ENCODE measurements at regions not wholly inside any gene's neighbourhood (a gene's known extent, or its start where the extent isn't known, plus 50 kb on each side); places are given as distances from the start of the nearest gene placed in this dataset.

GRCh38 chr3:59565125-59565524, 515.3 kb upstream of the CFAP20DC start:
- no peak for TF ChIP-seq CTCF (IDR thresholded peaks at IDR 0.05)
- no peak for TF ChIP-seq EP300 (IDR thresholded peaks at IDR 0.05)
- TF ChIP-seq POLR2A (IDR thresholded peaks at IDR 0.05) = no peak
